Tibial nerve (tissue), 4 donors: ENCODE measurements at regions not wholly inside any gene's neighbourhood (a gene's known extent, or its start where the extent isn't known, plus 50 kb on each side); places are given as distances from the start of the nearest gene placed in this dataset.

Experiments
- EP300 ChIP-seq, 2 donors: sonication (generic); formaldehyde crosslinking; IDR thresholded peaks; one replicate each; pipeline ENCODE4 v1.6.1; 2017; ENCODE audit warnings: antibody characterized with exemption in 2 of 2, mild to moderate bottlenecking in 1 of 2
- TF ChIP-seq, protein P1 (sequence below), 5 experiments: fragments of 200-600 bp in 3 of 5; fragments of 450-650 bp in 2 of 5; sonication (generic) in 3 of 5; IDR thresholded peaks; one replicate each; pipeline ENCODE4 v1.5.1; 2016 to 2019; ENCODE audit warnings: antibody characterized with exemption in 5 of 5, mild to moderate bottlenecking in 3 of 5, moderate library complexity in 2 of 5

DNA sequence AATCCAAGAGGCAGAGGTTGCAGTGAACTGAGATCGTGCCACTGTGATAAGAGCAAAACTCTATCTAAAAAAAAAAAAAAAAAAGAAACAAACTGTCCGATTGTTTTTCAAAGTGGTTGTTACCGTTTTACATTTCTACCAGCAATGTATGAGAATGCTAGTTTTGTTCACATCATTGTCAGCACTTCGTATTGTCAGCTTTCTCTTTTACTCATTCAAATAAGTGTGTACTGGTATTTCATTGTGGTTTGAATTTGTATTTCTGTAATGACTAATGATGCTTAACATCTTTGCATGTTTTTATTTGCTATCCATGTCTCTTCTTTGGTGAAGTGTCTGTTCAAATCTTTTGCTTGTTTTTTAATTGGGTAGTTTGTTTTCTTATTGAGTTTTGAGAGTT is 65.8 kb downstream of the GPR101 start:
- no peak for TF ChIP-seq EP300 (IDR thresholded peaks at IDR 0.05)
- TF ChIP-seq, protein P1, sequence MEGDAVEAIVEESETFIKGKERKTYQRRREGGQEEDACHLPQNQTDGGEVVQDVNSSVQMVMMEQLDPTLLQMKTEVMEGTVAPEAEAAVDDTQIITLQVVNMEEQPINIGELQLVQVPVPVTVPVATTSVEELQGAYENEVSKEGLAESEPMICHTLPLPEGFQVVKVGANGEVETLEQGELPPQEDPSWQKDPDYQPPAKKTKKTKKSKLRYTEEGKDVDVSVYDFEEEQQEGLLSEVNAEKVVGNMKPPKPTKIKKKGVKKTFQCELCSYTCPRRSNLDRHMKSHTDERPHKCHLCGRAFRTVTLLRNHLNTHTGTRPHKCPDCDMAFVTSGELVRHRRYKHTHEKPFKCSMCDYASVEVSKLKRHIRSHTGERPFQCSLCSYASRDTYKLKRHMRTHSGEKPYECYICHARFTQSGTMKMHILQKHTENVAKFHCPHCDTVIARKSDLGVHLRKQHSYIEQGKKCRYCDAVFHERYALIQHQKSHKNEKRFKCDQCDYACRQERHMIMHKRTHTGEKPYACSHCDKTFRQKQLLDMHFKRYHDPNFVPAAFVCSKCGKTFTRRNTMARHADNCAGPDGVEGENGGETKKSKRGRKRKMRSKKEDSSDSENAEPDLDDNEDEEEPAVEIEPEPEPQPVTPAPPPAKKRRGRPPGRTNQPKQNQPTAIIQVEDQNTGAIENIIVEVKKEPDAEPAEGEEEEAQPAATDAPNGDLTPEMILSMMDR (IDR thresholded peaks at IDR 0.05), result no peak
